GM15510 (cell line): ENCODE measurements at regions not wholly inside any gene's neighbourhood (a gene's known extent, or its start where the extent isn't known, plus 50 kb on each side); places are given as distances from the start of the nearest gene placed in this dataset.

Experiments
- POLR2A ChIP-seq: IDR thresholded peaks from 3 replicates; pipeline ENCODE4 v1.6.1; 2011; ENCODE audit warnings: borderline replicate concordance; ENCODE audit not compliant: insufficient read length; ENCODE audit errors: extremely low read depth

GRCh38 chr9:110048403-110048975 lies 159.5 kb downstream of the C9orf152 start:
- TF ChIP-seq POLR2A, result peak; percentile 95

DNA sequence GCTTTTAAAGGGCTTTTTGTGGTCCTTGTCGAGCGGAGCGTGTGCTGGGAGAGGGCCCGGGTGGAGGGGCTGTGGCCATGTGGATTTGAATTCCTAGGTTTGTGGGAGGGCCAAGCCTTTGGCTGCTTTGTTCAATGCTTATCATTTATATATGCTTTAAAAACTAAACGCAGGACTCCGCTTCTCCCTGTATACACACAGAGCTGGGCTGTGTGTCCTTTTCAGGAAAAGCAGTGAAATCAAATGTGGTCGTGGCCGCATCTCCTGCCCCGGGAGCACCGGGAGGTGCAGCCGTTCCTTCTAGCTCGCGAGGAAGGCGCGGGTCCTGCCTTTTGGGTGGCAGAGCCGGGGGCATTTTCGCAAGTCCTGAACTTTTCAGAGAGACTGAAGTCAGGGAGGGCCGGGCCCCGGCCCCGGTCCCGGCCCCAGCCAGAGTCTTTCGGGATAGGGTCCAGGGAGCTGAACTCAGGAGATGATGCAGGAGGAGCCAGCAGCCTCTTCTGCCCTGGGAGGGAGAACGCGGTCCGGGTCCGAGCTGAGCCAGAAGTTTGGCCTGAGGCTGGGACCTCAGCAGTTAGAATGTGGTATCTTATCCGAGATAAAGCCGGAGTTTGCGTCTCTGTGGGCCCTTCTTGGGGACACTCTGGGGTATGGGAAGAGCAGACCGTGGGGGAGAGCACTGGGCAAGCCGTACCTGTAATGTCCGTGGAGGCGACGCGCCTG lies 158.8 kb downstream of the C9orf152 start:
- TF ChIP-seq POLR2A, result no peak

- no peak for TF ChIP-seq POLR2A
These were observed 158.1 kb downstream of the C9orf152 start for GRCh38 chr9:110049699-110050450.

- TF ChIP-seq POLR2A, result no peak
These were observed 157.0 kb downstream of the C9orf152 start for GRCh38 chr9:110050925-110051355.

DNA sequence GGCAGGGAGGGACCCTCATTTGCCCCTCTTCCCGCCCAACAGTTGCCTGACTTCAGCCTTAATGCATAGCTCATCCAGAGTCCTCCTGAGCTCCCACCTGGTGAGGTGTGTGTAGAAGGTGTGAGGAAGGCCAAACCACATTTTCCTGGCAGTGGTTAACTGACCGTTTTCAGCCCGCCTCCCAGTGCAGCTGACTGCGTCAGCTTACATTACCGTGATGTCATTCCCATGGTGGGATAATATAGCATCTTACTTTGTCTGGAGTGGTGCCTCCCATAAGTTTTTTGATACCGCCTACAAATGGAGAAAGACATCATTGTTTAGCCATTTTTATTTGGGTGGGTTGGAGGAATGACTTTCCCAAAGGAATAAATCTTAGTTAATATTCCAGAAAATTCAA lies 151.9 kb downstream of the C9orf152 start:
- no peak for TF ChIP-seq POLR2A

DNA sequence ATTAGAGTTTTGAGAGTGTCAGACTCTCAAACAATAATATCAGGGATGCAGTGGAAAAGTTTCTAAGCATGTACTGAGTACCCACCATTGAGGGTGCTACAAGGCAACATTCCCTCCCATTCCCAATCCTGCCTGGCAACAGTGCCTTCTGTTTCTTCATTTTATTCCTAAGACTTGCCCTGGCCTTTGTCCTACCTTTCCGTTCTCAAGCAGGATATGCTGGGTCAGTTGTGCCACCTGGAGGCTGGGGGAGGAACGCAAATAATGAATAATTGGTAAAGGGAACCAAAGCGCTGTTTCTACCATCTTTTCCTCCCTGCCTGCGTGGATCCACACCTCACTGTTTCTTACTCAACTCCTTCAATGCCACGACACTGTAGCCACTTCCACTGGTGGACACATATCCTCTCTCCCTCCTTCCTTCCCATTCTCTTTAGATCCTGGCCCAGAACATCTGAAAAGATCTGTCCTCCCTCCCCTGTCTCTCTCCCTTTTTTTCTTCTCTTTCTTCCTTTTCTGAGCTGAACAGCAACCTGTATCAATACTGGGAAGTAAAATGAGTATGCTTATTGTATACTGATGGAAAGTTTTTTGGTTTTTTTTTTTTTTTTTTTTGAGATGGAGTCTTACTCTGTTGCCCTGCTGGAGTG lies 149.5 kb downstream of the C9orf152 start:
- TF ChIP-seq POLR2A, result no peak

GRCh38 chr9:110059461-110059860 lies 148.5 kb downstream of the C9orf152 start:
- TF ChIP-seq POLR2A, result no peak

GRCh38 chr9:110064803-110065202 lies 143.2 kb downstream of the C9orf152 start:
- no peak for TF ChIP-seq POLR2A

- no peak for TF ChIP-seq POLR2A
These were observed 142.4 kb downstream of the C9orf152 start for GRCh38 chr9:110065532-110065931.

GRCh38 chr9:110066929-110067716 lies 140.8 kb downstream of the C9orf152 start:
- TF ChIP-seq POLR2A, result no peak

DNA sequence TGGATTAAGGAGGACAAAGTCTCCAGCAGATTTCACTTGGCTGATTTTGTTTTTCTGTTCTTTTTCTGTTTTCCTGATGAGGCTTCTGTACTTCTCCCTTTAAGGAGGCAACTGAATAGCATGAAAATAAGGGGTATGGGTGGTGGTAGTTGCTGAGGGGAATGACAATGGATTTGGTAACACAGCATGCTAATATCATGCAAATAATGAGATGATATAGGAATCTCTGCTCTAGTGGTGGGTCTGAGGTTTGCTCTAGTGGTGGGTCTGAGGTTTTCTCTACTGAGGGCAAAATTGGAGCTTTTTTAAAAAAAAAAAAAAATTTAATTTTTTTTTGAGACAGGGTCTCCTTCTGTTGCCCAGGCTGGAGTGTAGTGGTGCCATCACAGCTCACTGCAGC lies 139.7 kb downstream of the C9orf152 start:
- no peak for TF ChIP-seq POLR2A

DNA sequence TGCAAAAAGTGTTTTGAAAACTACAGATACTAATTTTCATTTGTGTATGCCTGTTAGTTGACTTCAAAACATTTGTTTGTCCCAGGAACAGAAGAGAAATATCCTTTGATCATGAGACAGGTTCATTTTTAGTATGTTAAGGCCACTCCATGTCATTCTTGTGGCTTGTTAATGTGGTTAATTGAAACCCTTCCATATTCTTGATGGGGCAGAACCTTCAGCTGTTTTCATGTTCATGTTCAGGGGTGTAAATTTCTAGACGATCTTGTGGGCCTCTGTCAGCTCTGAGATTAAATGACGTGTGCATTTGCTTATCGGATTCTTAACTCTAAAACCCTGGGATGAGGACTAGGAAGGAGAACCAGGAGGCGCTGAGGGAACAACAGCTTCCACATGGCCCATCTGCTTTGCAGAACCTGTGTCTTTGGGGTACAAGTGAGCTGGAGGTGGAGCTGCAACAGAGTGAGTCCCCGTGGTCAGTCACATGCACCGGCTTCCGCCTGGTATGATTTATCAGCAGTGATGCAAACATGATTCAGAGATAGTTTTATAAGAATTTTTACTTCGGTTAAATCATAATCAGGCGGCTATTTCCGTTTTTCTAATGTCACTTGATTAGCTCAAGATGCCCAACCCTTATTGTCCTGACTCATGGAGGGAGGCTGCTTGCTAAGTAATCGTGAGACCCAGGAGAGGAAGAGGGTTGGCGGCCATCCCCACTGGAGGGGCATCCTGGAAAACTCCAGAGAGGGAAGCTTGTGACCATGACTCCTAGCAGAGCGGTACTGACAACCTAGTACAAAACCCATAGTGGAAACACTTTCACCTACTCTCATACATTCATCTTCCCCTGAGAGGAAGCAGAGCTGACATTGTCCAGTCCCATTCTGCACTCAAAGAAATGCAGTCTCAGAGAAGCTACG lies 138.4 kb downstream of the C9orf152 start:
- no peak for TF ChIP-seq POLR2A

- TF ChIP-seq POLR2A, result no peak
These were observed 135.2 kb downstream of the C9orf152 start for GRCh38 chr9:110072597-110073355.
